GM21381 (cell line): ENCODE measurements at regions not wholly inside any gene's neighbourhood (a gene's known extent, or its start where the extent isn't known, plus 50 kb on each side); places are given as distances from the start of the nearest gene placed in this dataset.
"Not testable (repeated sequence)": the region's sequence is repeated elsewhere in the genome, so short reads cannot be mapped to it uniquely, and the experiment has no call there.

Experiments used
- ATAC-seq: cut with Tn5 transposase; IDR thresholded peaks from one replicate; pipeline ENCODE4 v1.9.1; 2021; ENCODE audit warnings: mild to moderate bottlenecking, moderate library complexity; ENCODE audit not compliant: unreplicated experiment

DNA sequence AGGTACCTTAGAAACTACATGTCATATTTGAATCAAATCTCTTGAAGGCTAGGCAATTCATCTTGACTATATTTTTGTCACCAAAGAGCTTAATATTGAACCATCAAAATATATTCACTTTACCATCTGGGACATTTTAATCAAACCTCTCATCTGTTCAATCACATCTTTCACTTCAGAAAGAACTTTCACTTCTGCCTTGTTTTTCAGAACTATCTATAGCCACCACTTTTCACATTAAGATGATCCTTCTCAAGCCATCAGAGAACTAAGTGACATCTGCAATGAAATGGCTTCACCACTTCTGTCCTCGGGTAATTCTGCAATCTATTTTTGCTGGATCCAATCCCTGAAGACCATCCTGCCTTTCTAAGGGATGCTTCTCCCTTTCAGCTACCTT is 57.8 kb downstream of the OR2B2 start:
- no peak for ATAC-seq

DNA sequence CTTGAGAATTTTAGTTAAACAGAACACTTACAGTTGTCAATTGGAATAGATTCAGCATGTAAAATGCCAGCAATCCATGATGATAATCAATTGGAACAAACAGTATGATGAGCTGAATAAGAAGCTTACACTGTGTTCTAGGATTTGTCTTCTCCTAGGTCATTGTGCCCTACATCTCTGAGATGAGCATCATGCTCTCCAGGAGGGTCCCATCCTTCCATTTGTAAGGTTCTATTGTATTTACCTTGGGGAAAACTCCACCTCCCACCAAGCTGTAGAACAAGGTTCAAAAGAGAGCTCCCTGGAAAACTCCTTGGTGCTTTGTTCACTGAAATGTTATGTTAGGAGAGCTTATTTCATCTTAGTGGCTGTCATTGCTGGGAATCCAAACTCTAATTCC is 60.8 kb downstream of the OR2B2 start:
- no peak for ATAC-seq

DNA sequence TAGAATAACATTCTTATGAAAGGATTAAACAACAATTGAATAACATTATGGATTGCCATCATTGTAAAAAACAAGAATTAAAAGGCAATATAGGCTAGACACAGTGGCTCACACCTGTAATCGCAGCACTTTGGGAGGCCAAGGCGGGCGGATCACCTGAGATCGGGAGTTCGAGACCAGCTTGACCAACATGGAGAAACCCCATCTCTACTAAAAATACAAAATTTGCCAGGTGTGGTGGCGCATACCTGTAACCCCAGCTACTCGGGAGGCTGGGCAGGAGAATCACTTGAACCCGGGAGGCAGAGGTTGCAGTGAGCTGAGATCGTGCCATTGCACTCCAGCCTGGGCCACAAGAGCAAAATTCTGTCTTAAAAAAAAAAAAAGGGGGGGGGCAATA is 63.2 kb downstream of the OR2B2 start:
- not testable (repeated sequence) for ATAC-seq

DNA sequence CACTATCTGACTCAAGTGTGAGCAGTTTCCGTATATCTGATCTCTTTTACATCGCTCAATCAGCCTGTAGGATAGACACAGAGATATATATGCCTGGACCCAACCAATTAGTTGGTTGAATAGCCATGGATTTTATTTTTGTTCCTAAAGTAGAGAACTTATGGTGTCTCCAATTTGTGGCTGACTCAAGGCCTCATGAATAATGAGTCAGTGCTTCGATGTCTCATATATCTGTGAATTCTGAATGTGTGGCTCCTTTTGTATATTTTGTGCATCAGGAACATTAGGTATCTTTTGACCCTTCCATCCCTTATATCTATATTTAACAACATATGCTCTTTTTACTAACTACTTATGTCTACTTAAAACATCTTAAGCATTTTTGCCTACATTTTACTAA is 64.5 kb downstream of the OR2B2 start:
- ATAC-seq: no peak

DNA sequence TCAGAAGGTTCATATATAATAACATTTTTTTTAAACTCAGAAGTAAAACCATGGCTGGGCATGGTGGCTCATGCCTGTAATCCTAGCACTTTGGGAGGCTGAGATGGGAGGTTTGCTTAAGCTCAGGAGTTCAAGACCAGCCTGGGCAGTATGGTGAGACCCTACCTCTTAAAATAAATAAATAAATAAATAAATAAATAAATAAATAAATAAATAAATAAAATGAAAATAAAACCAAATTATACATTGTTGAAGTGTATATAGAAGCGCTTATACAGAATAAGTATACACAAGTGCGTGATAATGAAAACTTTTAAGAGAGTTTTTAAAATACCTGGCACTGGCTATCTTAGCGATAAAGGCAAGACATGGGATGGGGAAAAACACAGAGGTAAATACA is 71.6 kb downstream of the OR2B2 start:
- no peak for ATAC-seq

DNA sequence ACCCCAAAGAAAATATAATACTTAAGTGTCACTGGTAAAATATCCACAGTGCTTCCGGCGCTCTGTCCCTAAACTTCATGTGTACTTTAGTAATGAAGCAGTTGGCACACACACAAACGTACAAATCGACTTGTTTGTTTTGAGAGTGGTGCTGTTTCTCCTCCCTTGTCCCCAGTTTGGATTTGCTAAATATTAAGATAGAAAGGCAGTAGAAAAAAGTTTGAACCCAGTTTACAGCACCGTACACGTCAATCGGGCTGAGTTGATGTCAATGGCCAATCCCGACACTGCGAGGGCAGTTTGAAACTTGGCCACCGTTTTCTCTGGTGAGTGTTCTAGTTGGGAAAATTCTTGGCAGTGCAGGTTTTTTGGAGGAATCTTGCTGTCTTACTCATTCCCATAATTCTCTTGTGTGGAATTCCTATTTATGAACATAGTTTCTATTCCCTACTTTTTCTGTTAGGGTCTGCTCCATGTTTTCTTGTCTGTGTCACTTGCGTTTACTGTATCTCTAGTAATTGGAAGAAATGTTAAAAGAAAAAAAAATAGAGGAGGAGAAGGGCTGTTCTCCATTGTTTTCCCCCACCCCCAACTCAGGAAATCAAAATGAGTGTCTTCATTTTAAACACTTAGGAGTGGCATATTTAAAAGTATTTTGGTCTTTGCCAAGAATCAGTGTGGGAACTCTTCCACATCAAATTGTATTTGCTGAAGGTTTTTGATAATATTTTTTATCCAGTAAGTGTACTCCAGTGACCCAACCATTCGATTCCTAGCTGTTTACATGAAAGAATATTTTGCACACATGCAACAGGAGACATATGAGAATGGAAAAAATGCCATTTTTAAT is 72.3 kb downstream of the OR2B2 start:
- ATAC-seq: no peak

DNA sequence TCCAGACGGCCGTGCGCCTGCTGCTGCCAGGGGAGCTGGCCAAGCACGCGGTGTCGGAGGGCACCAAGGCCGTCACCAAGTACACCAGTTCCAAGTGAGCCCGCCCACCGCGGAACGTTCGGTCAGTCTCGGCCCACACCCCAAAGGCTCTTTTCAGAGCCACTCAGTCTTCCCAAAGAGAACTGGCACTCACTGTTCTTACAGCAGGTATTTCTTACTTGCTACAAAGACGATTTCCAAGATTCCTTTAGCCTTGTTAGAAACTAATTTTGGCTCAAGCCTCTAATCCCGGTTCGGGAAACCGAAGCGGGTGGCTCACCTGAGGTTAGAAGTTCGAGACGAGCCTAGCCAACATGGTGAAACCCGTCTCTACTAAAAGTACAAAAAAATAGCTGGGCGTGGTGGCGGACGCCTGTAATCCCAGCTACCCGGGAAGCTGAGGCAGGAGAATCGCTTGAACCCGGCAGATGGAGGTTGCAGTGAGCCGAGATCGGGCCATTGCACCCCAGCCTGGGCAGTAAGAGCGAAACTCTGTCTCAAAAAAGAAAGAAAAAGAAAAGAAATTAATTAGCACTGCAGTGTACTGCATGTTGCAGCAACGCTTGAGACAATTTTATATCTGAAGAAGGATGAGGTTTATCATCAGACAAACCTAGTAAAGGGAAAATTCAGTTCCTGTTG is 73.1 kb downstream of the OR2B2 start:
- no peak for ATAC-seq

DNA sequence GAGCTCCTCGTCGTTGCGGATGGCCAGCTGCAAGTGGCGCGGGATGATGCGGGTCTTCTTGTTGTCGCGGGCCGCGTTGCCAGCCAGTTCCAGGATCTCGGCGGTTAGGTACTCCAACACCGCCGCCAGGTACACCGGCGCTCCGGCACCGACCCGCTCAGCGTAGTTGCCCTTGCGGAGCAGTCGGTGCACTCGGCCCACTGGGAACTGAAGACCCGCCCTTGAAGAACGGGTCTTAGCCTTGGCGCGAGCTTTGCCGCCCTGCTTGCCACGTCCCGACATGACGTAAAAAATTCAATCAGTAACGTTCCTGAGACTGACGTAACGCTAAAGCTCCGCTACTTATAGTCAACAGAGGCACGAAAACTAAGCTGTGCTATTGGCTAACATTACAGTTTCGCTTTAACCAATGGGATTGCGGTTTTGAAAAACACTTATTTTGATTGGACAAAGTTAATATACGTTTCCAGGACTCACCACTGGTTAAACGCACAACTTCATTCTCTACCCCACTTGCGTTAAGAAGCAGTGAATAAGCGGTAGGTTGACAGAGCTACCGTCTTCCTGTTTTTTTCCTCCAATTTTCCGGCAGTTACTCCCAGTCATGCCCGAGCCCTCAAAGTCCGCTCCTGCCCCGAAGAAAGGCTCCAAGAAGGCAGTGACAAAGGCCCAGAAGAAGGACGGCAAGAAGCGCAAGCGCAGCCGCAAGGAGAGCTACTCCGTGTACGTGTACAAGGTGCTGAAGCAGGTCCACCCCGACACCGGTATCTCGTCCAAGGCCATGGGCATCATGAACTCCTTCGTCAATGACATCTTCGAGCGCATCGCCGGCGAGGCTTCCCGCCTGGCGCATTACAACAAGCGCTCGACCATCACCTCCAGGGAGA is 73.9 kb downstream of the OR2B2 start:
- peak; percentile 79 for ATAC-seq

DNA sequence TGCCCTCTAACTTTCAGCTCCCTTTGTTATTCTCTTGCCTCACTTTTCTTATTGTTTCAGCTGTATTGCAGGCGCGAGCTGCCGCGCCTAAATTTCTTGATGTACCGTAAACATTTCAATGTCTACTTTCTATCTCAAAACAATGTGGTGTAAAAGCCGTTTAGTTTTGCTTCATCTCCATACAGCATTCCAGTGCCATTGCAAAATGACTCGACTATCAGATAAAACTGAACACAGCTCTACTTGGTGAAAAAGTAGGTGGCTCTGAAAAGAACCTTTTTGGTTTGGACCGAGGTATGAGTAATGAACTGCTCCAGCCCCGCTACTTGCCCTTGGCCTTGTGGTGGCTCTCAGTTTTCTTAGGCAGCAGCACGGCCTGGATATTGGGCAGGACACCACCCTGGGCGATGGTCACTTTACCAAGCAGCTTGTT is 74.6 kb downstream of the OR2B2 start:
- ATAC-seq: no peak

DNA sequence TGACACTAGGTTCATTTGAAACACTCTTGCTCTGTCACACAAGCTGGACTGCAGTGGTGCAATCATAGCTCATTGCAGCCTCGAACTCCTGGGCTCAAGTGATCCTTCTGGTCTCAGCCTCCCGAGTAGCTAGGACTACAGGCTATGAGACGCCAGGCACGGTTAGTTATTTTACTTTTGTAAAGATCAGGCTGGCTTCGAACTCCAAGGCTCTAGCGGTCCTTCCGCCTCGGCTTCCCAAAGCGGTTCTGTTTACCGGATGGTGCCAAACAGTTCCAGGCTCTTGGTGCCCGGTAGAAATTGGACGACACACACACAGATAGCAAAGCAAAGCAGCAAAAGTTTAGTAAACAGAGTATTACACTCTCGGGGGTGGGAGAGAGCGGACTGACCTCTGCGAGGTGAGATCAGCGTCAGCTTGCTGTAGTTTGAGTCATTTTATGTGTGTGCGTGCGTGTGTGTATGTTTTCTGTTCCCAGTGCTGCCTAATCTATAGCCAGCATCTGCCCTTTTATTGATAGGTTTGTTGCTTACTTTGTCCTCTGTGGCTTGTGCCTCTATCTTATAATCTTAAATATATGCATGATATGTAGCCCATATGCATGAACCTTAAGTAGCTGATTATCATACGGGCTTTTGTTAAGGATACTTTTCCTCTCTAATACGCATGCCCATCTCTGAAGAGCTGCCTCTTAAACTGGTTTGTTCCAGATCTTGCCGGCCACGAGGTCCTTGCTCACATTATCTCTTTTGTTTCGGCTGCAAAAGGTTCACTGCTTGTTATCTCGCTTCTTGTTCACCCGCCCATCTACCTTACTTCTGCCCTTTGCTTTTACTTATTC is 75.2 kb downstream of the OR2B2 start:
- no peak for ATAC-seq

DNA sequence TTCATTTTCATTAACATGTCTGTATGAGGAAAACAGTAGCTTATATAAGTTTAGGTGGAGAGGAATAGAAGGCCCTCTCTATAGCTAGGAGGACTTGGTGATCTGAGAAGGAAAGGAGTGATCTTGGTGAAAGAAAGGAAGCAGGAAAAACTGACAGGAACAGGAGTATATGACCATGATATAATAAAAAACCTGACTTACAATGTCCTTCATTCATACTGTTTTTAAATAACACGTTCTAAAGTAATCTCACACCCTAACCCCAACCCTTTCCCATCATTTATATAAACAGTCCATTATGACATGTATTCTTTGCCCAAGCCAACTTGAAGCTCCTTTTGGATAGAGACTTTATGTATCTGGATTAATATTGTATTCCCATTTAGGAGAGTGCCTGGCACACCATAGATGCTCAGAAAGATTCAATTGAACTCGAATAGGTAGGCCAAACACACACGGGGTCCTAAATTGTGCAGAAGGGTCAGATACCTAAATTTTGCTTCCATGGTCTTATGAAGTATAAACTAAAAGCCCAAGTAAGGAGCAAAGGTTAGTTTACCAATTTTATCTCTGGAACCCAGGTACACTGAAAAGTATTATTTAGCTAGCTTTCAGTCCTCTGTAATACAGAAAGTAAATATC is 75.9 kb downstream of the OR2B2 start:
- no peak for ATAC-seq

DNA sequence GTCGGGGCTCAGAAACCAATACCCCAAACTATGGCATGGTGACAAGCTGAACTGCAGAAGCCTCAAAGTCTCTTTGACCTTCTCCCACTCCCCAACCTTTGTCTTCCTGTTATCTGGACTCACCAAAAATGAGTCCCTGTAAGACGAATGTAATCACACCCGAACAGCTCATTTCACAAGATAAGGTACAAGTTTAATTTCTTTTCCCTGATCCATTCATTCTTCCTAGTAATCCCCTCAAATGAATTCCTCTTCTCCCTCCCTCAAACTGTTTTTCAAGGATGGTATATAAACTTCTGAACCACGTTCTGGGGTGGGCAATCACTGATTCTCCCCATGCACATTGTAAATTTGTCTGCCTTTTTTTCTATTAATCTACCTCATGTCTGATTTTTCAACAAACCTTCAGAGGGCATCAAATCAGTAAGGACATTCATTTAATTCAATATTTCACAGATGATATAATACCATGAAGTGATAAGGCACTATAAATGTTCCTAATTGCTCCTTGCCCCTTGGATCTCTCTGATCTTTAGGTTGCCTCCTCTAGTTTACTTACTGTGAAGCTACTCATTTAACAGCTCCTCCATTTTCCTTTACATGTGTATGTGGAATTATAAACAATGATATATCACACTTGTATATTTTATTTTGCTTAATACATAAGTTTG is 77.2 kb downstream of the OR2B2 start:
- no peak for ATAC-seq

DNA sequence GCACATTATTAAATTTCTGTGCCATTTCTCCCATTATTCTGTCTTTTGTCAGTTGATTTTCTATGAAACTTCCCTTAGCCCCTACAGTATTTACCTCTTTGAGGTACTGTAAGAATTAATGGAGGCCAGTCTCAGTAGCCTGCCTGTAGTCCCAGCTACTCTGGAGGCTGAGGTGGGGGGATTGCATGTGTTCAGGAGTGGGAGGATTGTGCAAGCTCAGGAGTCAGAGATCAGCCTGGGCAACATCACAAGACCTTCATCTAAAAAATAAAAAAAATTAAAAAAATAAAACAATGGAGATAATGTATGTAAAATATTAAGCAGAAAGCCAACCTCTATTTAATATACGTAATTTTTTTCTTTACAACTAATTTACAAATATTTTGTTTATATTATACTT is 77.8 kb downstream of the OR2B2 start:
- no peak for ATAC-seq

DNA sequence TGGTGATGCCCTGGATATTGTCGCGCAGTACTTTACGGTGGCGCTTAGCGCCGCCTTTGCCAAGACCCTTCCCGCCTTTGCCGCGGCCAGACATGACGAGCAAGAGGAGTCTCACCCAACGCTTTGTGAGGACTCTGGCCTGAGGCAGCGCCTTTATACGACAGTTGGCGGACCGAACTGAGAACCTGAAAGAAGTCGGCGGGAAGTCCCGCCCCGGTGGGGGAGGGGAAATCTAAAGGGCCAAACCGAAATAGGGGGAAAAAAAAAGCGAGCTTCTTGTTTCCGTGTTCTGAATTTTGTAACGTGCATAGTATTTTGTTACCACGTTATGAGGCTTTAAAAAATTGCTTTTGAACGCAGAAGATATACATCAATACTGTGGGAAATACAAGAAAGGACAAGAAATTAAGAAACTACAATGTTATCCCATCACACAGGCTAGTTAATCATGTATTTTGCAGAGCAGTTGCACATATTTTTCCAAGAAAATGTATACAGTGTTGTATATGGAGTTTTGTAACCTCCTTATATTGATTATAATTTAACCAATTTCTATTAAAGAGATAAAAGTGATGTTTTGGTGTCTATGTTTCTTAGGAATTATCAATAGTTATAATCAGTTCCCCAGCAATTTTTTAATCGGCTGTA is 80.6 kb downstream of the OR2B2 start:
- ATAC-seq: peak; percentile 75

DNA sequence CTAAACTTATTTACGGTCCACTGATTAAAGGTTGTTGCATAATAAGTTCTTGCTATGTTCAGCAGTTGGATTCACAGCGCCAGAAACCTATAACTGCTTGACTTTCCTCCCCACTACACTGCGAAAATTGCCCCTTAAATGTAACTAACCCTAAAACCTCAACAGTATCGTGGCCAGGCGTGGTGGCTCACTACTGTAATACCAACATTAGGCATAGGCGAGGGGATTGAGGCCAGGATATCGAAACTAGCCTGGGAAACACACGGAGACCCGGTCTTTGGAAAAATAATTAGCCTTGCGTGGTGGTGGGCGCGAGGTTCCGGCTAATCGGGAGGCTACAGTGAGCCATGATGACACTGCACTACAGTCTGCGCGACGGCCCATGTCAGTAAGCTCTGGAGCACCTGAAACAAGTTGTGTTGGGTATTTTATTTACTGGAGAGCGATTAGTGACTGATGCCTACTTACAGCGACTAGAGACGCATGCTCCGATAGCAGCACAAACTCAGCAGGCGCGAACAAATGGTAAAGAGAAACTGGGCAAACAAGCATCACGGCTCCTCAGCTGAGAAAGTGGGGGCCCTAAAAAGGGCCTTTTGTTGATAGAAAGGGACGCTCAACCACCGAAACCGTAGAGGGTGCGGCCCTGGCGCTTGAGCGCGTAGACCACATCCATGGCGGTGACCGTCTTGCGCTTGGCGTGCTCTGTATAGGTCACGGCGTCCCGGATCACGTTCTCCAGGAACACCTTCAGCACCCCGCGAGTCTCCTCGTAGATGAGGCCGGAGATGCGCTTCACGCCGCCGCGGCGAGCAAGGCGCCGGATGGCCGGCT is 81.4 kb downstream of the OR2B2 start:
- peak; percentile 61 for ATAC-seq

DNA sequence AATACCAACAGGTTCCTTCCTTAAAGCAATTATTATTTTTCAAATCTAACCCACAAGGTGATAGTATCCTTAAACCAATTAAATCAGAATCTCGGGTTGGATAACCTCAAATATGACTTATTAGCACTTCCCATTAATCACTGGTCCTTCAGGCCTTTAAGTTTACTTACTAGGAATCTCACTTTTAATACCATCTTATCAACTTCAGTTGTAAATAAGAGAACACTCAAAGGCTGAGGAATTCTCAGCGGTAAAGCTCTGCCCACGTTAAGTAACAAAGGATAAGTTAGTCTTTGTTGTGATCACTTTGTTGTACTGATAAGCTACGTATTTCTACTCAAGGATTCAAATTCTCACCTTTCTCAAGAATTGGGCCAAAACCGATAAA is 82.0 kb downstream of the OR2B2 start:
- no peak for ATAC-seq

DNA sequence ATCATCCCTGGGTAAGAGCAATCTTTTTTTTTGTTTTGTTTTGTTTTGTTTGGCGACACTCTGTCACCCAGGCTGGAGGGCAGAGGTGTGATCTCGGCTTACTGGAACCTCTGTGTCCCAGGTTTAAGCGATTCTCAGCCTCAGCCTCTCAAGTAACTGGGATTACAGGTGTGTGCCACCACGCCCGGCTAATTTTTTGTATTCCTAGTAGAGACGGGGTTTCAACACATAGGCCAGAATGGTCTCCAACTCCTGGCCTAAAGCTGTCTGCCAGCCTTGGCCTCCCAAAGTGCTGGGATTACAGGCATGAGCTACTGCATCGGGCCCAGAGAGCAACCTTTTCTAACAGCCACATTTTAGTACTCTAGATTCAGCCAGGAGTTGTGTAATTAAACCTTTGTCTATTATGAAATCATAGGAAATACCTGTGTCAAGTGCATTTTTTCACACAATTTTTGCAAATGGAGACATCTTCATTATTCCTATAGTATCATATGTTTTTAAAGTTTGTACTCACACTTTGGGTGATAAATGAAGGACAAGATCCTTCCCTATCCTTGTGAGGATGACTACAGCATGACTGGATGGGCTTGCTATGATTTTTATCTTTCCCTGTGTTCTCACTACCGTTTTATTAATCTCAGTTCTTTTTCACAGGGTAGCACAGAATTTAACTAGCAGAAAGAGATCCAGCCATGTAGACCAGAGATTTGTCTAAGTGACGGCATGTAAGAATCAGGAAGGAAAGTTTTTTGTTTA is 82.6 kb downstream of the OR2B2 start:
- no peak for ATAC-seq
